GM19468 (cell line): ENCODE measurements at regions not wholly inside any gene's neighbourhood (a gene's known extent, or its start where the extent isn't known, plus 50 kb on each side); places are given as distances from the start of the nearest gene placed in this dataset.

ENCODE experiments used
- ATAC-seq: cut with Tn5 transposase; IDR thresholded peaks from one replicate; pipeline ENCODE4 v1.9.1; 2021; ENCODE audit warnings: mild to moderate bottlenecking, moderate library complexity, moderate number of reproducible peaks; ENCODE audit not compliant: unreplicated experiment; ENCODE audit errors: extremely low read depth

GRCh38 chr3:79874646-79875045 is 106.8 kb upstream of the ROBO1 start:
- ATAC-seq = no peak

DNA sequence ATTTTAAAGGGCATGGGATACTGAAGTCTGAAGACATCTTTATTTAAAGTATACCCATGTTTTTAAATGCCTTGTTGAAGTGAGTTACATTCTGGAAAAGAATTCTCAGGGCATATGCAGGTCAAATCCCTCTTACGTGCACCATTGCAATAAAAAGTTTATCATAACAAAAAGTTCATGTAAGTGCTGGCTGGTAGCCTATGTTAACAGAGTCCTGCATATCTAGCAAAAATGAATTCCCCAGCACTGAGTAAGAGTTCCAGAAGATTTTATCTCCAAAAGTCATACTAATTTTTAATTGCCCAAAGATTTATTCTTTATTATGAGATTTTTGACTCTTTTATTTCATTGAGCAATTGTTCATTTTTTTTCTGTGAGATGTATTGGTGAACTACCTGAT is 104.7 kb upstream of the ROBO1 start:
- no peak for ATAC-seq

- no peak for ATAC-seq
Measured at GRCh38 chr3:79871656-79872055, 103.9 kb upstream of the ROBO1 start.

DNA sequence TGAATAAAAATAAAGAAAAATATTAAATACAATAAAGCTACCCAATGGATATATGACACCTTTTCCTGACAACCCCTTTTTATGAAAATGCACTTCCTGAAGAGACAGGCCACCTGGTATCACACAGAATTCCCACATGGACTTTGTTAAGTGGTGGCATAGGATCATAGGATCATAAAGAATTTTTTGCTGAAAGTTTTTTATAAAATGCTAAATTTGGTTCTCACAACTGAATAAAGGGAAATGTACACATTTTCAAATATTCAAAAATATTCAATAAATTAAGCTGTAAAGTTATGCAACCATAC is 102.5 kb upstream of the ROBO1 start:
- no peak for ATAC-seq

DNA sequence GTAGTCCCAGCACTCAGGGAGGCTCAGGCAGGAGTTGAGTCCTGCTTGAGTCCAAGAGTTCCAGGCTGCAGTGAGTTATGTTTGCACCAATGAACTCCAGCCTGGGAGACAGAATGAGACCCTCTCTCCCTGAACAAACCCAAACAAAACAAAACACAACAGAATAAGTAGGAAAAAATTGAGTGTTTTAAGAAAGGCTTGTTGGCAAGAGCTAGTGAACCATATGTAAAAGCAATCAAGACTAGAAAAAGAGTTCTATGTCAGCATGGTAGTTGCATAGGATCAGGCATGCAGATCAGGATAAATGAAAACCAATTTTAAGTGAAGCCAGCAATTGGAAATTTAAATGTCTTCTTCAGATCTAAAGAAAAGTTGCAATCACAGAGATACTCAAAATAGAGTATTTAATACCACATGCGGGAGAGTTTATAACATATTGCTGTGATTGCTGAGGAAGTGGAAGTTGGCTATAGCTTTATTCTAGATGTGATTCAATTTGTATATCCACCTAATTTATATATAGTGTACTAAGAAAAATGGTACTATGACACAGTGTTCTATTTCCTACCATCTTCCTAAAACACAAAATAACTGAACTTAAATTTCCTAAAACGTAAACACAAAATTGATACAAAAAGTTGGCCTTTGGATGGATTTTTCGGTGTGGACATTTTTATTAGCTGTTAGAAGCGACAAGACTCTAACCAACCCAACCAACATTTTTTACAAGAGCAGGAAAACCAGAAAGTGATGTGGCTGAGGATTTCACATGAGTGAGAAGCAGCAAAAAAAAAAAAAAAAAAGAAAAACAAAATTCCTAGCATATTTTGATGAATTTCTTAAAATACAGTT is 101.9 kb upstream of the ROBO1 start:
- ATAC-seq = no peak

DNA sequence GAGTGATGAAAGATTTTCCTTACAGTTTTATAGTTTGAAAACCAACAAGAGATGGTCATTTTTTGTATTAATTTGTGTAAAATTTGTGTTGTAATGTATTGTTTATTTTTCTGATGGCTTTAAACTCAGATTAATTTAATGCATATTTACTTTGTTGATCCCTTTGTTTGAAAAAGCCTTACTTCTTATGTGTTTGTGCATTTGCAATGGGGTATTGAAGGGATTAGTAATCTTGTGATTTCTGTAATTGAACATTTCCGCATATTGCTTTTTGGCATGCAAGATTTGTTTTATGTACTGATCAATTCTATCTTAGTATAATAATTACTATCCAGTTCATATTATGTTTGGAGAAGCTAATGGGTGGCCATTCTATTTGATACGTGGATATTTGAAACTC is 98.4 kb upstream of the ROBO1 start:
- ATAC-seq = no peak

- ATAC-seq = no peak
Measured at GRCh38 chr3:79864077-79864476, 96.3 kb upstream of the ROBO1 start.

DNA sequence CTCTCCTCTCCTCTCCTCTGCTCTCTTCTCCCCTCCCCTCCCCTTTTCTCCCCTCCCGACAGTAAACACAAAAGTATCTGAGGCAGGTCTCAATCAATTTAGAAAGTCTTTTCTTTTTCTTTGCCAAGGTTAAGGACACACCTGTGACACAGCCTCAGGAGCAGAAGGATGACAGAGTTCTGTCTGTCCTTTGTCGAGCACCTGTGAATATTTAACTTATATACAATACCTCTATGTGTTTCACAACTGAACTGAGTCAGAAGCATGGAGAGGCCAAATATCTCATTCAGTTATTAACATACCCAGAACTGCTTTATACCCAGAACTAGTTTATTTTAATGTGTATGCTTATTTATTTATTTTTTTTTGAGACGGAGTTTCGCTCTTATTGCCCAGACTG is 81.1 kb upstream of the ROBO1 start:
- ATAC-seq = no peak

GRCh38 chr3:79847928-79848327 is 80.1 kb upstream of the ROBO1 start:
- ATAC-seq = no peak

GRCh38 chr3:79846148-79846933 is 78.5 kb upstream of the ROBO1 start:
- ATAC-seq = no peak

DNA sequence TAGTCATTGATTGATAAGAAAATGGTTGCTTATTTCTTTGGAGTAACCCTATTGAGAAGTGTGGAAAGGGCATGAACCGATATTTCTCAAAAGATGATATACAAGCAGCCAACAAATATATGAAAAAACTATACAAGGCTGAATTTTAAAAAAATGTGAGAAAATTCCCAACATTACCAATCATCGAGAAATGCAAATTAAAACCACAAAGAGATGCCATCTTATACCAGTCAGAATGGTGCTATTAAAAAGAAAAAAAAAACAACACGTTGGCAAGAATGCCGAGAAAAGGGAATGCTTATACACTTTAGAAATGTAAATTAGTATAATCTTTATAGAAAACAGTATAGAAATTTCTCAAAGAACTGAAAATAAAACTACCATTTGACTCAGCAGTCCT is 77.7 kb upstream of the ROBO1 start:
- no peak for ATAC-seq

DNA sequence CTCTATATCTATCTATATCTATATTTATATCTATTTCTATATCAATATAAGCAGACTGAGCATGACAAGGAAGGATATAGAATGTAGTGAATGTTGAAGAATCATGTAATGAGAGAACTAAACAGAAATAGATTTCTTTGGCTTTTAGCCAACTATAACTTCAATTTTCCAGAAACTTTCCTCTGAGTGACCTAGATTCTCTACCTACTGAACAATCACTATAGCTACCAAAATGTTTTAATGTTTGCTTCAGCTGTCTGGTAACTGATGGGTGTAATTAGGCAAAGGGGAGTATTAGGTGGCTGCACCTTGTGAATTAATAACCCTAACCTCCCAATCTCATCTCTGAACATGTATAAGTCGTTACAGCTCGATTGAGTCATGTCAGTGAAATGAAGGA is 76.4 kb upstream of the ROBO1 start:
- no peak for ATAC-seq

- ATAC-seq = no peak
Measured at GRCh38 chr3:79843180-79843579, 75.4 kb upstream of the ROBO1 start.

GRCh38 chr3:79835701-79836100 is 67.9 kb upstream of the ROBO1 start:
- no peak for ATAC-seq

DNA sequence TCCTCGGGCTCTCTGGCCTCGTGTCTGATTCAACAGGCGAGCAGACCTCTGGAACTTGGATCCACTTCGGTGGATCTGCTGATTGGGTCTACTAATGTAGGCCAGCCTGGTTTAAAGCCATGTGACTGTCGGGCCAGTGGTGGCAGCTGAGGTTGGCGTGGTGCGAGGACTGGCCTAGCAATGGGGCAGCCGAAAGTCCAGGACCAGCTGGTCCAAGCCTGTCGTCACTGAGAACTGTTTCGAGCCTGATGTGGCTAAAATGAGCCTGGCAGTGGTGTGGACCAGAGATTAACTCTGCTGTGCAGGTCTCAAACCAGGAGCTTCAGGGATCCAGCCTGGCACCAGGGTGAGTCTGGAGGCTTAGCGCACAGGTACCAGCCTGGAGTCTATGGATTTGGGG is 56.4 kb upstream of the ROBO1 start:
- no peak for ATAC-seq

DNA sequence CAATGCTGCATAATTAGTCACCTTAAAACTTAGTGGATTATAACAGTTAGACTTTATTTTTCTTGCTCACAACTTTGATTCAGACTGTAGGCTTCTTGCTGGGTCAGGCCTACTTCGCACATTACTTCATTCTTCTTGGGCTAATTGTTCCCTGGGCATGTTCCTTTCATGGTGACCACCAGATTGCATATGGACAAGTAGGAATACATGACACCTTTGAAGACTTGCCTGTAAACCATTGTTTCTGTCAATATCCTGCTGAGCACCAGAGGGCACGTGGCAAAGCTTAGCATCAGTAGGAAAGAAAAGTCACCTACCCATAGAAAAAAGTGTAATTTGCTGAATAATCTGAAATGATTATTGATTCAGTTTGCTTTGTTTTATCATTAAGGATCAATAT is 54.3 kb upstream of the ROBO1 start:
- ATAC-seq = no peak

GRCh38 chr3:79820089-79820488 is 52.3 kb upstream of the ROBO1 start:
- ATAC-seq = no peak

DNA sequence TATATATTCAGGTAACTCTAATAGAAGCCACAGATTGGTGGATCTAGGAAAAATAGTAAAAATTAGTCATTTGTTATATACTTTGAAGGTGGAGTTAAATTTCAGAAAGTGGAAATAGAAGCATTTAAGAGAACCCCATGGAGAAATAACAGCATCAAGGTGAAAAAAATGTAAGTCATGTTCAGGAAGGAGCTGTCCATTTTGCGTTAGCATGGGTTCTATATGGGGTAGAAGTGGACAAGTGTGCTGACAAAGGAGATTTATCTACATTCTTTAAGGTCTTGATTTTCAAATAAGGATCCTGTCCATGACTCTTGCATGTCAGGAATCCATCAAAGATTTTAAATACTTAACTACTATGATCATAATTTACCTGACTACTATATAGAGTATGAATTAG is 50.2 kb upstream of the ROBO1 start:
- ATAC-seq = no peak
